HL-60 (cell line): ENCODE measurements at regions not wholly inside any gene's neighbourhood (a gene's known extent, or its start where the extent isn't known, plus 50 kb on each side); places are given as distances from the start of the nearest gene placed in this dataset.

Source experiments
- DNase-seq, 2 experiments: peaks; one replicate each; pipeline ENCODE4 v3.0.0-alpha.2; 2010 to 2020; ENCODE audit warnings: low read depth in 1 of 2, low spot score in 1 of 2
- H3K27ac ChIP-seq: fragments of 250-450 bp; sonication (Bioruptor Pico); replicated peaks from 2 replicates; pipeline ENCODE4 v1.5.1; 2020; ENCODE audit warnings: mild to moderate bottlenecking, moderate library complexity
- H3K27me3 ChIP-seq: fragments of 250-450 bp; sonication (Bioruptor Pico); 2 replicates; pipeline ENCODE4 v1.5.1; 2021; ENCODE audit warnings: mild to moderate bottlenecking, moderate library complexity; ENCODE audit not compliant: insufficient read depth, poor library complexity, severe bottlenecking
- H3K4me3 ChIP-seq: replicated peaks from 2 replicates; pipeline ENCODE4 v1.5.1; 2011; ENCODE audit warnings: mild to moderate bottlenecking, control low read depth, low read length; ENCODE audit not compliant: insufficient read depth
- GABPA ChIP-seq: IDR thresholded peaks from 2 replicates; pipeline ENCODE4 v1.6.1; 2012; ENCODE audit warnings: low read depth
- POLR2AphosphoS5 ChIP-seq: IDR thresholded peaks from 2 replicates; pipeline ENCODE4 v1.6.1; 2012; ENCODE audit warnings: low read depth
- REST ChIP-seq: IDR thresholded peaks from 2 replicates; pipeline ENCODE4 v1.6.1; 2012; ENCODE audit warnings: low read depth; ENCODE audit not compliant: insufficient replicate concordance
- SPI1 ChIP-seq: IDR thresholded peaks from 2 replicates; pipeline ENCODE4 v1.6.1; 2012; ENCODE audit warnings: low read depth, mild to moderate bottlenecking, borderline replicate concordance
- TF ChIP-seq, protein P1 (sequence below): IDR thresholded peaks from one replicate; pipeline ENCODE4 v1.5.1; 2011; ENCODE audit warnings: low read length, control low read depth, inconsistent platforms; ENCODE audit not compliant: insufficient read depth

DNA sequence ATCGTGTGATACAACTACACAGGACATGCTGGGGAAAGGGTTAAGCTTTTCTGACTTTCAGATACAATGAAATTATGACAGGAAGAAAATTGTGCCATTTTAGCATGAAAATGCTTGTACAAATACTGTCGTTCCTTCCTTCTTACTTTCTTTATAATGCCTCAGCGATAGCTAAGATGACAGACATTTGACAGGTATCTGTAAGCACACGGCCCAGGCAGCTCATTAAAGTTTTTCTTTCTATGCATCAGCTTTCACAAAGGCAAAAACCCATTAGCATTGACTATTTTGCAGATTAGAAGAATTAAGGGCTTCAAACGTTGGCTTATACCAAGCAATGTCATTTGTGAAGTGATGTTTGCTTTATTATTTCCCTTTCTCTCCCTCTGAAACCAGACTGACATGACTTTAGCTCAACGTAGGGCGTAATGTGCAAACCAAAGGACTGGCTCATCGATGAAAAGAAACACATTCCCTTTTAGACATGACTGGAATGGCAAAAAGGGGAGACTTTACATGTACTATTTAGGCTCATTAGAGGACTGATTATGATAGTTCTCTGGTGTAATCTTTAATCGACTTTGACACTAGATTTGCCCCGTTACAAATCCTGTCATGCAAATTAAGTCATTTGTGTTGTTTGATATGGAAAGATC lies 258.4 kb upstream of the SP8 start:
- Histone ChIP-seq H3K27ac (no peak overlapping the region), H3K4me3 (no peak overlapping the region), H3K27me3 (no peaks in the 10 kb centered on the region)
- TF ChIP-seq, protein P1, sequence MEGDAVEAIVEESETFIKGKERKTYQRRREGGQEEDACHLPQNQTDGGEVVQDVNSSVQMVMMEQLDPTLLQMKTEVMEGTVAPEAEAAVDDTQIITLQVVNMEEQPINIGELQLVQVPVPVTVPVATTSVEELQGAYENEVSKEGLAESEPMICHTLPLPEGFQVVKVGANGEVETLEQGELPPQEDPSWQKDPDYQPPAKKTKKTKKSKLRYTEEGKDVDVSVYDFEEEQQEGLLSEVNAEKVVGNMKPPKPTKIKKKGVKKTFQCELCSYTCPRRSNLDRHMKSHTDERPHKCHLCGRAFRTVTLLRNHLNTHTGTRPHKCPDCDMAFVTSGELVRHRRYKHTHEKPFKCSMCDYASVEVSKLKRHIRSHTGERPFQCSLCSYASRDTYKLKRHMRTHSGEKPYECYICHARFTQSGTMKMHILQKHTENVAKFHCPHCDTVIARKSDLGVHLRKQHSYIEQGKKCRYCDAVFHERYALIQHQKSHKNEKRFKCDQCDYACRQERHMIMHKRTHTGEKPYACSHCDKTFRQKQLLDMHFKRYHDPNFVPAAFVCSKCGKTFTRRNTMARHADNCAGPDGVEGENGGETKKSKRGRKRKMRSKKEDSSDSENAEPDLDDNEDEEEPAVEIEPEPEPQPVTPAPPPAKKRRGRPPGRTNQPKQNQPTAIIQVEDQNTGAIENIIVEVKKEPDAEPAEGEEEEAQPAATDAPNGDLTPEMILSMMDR, result no peak
- TF ChIP-seq REST (no peak), SPI1 (no peak), GABPA (no peak), POLR2AphosphoS5 (no peak)
- no peak for DNase-seq

DNA sequence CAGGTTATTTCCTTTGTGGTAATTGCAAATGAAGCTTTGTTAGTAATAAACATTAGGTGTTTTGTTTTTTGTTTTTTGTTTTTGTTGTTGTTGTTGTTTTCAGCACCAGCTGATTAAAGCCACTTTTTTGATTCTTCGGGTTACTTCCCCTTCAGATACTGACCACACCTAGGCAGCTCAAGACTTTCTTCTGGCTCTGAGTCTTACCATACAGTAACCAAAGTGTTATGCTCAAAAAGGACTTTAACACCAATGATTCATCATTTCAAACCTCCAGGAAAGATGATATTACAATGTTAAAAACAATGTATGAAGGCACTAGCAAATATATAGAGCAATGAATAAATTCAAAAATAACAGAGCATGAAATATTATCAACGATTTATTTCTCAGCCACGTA lies 265.2 kb upstream of the SP8 start:
- Histone ChIP-seq H3K27me3 (no peaks in the 10 kb centered on the region), H3K4me3 (no peak overlapping the region), H3K27ac (no peak overlapping the region)
- TF ChIP-seq REST, result no peak
- TF ChIP-seq SPI1, result no peak
- no peak for TF ChIP-seq GABPA
- TF ChIP-seq, protein P1, result no peak
- no peak for TF ChIP-seq POLR2AphosphoS5
- DNase-seq, result no peak

GRCh38 chr7:21054427-21055112 lies 267.9 kb upstream of the SP8 start:
- H3K4me3 ChIP-seq, result no peak overlapping the region
- no peak overlapping the region for H3K27ac ChIP-seq
- TF ChIP-seq, protein P1, result no peak
- no peak for DNase-seq
- no peaks in the 10 kb centered on the region for H3K27me3 ChIP-seq

- DNase-seq, result no peak
- Histone ChIP-seq H3K27me3 (no peaks in the 10 kb centered on the region), H3K4me3 (no peak overlapping the region), H3K27ac (no peak overlapping the region)
- TF ChIP-seq POLR2AphosphoS5, result no peak
- no peak for TF ChIP-seq REST
Measured at GRCh38 chr7:21059069-21059468, 272.4 kb upstream of the SP8 start.
